ENCODE measurements at regions not wholly inside any gene's neighbourhood (a gene's known extent, or its start where the extent isn't known, plus 50 kb on each side); places are given as distances from the start of the nearest gene placed in this dataset.

DNA sequence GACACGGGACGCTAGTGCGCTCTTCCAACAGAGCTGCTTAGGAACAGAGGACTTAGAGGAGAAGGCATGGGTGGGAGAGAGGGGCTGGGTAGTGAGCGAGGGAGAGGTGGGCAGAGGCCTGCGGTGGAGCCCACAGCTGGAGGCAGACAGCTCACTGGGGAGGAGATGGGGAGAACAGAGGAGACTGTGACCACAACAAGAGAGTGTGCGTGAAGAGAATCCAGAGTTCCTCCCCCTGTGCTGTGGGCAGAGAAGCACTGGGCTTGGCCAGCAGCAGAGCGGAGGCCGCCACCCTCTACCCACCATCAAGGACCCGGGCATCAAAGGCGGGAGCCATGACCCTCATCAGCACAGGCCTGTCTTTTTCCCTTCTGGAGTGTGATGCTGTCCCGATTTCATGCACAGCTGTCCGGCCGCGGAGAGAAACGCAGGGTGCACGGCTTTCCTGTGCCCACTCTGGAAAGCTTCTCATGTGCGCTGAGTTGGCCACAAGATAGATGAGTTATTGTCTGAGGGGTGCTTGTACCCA is 228.3 kb upstream of the IRX4 start:
- H4K20me1 ChIP-seq (ENCODE audit: insufficient read depth): no peaks in the 10 kb centered on the region

DNA sequence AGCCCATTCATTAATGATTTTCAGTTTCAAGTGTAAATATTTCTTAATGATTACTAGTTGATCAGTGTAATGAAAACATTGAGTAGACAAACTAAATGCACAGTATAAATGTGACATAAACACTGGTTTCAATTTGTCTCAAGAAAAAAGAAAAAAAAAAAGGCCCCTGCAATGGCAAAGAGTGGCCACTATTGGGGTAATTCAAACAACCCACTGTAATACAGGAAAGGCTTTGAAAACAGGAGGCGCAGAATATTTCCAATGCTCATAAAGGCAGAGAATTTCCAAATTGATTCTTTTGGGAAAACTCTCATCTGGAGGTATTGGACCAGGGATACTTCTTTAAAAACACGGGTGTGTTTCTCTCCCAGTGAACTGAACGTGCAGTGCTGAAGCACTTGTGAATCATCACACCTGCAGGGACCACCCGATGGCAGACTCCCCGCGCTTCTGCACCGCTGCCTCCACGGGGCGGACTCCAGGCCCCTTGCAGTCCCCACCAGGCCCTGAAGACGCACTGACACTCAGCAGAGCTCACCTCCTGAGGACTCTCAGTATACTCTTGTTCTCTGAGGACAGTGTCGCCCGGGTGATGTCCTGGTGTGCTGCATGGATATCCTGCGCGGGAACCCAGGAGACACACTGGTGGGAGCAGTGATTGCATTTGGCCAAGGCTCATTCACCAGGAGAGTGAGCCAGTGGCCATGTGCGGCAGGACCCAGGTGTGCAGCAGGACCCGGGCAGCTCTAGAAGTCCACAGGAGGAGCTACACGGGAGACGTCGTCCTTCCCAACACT is 227.6 kb upstream of the IRX4 start:
- H4K20me1 ChIP-seq (ENCODE audit: insufficient read depth): no peaks in the 10 kb centered on the region
- no peaks in the 10 kb centered on the region for H3K9me2 ChIP-seq (ENCODE audit: insufficient read depth, low read length)
- H3K4me2 ChIP-seq (ENCODE audit: low read length): no peak overlapping the region
- no peaks in the 10 kb centered on the region for H3K79me2 ChIP-seq (replicated peaks; ENCODE audit: insufficient read depth, low read length)
- no peak overlapping the region for H3K27ac ChIP-seq (ENCODE audit: low read length)
- TF ChIP-seq, protein P1, sequence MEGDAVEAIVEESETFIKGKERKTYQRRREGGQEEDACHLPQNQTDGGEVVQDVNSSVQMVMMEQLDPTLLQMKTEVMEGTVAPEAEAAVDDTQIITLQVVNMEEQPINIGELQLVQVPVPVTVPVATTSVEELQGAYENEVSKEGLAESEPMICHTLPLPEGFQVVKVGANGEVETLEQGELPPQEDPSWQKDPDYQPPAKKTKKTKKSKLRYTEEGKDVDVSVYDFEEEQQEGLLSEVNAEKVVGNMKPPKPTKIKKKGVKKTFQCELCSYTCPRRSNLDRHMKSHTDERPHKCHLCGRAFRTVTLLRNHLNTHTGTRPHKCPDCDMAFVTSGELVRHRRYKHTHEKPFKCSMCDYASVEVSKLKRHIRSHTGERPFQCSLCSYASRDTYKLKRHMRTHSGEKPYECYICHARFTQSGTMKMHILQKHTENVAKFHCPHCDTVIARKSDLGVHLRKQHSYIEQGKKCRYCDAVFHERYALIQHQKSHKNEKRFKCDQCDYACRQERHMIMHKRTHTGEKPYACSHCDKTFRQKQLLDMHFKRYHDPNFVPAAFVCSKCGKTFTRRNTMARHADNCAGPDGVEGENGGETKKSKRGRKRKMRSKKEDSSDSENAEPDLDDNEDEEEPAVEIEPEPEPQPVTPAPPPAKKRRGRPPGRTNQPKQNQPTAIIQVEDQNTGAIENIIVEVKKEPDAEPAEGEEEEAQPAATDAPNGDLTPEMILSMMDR (IDR thresholded peaks at IDR 0.05; ENCODE audit: poor library complexity, severe bottlenecking): no peak
- TF ChIP-seq, protein P2, sequence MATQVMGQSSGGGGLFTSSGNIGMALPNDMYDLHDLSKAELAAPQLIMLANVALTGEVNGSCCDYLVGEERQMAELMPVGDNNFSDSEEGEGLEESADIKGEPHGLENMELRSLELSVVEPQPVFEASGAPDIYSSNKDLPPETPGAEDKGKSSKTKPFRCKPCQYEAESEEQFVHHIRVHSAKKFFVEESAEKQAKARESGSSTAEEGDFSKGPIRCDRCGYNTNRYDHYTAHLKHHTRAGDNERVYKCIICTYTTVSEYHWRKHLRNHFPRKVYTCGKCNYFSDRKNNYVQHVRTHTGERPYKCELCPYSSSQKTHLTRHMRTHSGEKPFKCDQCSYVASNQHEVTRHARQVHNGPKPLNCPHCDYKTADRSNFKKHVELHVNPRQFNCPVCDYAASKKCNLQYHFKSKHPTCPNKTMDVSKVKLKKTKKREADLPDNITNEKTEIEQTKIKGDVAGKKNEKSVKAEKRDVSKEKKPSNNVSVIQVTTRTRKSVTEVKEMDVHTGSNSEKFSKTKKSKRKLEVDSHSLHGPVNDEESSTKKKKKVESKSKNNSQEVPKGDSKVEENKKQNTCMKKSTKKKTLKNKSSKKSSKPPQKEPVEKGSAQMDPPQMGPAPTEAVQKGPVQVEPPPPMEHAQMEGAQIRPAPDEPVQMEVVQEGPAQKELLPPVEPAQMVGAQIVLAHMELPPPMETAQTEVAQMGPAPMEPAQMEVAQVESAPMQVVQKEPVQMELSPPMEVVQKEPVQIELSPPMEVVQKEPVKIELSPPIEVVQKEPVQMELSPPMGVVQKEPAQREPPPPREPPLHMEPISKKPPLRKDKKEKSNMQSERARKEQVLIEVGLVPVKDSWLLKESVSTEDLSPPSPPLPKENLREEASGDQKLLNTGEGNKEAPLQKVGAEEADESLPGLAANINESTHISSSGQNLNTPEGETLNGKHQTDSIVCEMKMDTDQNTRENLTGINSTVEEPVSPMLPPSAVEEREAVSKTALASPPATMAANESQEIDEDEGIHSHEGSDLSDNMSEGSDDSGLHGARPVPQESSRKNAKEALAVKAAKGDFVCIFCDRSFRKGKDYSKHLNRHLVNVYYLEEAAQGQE (IDR thresholded peaks at IDR 0.05; ENCODE audit: borderline replicate concordance): no peak
- TF ChIP-seq RAD21 (conservative IDR thresholded peaks at IDR 0.05) (no peak), TAF1 (IDR thresholded peaks at IDR 0.05; ENCODE audit: low read depth) (no peak), POLR2AphosphoS5 (IDR thresholded peaks at IDR 0.05) (no peak), EP300 (conservative IDR thresholded peaks at IDR 0.05; ENCODE audit: poor library complexity, severe bottlenecking) (no peak), SMC3 (conservative IDR thresholded peaks at IDR 0.05; ENCODE audit: poor library complexity) (no peak), EZH2 (IDR thresholded peaks at IDR 0.05; ENCODE audit: borderline replicate concordance, insufficient read depth, low read length, poor library complexity, severe bottlenecking) (no peak), MXI1 (conservative IDR thresholded peaks at IDR 0.05; ENCODE audit: poor library complexity, severe bottlenecking) (no peak)
- H3K36me3 ChIP-seq (ENCODE audit: insufficient read depth, low read length): no peaks in the 10 kb centered on the region
- H3K9ac ChIP-seq (ENCODE audit: low read length): no peak overlapping the region
- peaks cover 5% of the 10 kb centered on the region for H3K9me3 ChIP-seq (ENCODE audit: low read length)
- H2AFZ ChIP-seq (ENCODE audit: low read depth, low read length): no peak overlapping the region
- H3K27me3 ChIP-seq (ENCODE audit: insufficient read depth, low read depth, low read length): no peaks in the 10 kb centered on the region
- H3K4me3 ChIP-seq (ENCODE audit: low read length): no peak overlapping the region
- H3F3A ChIP-seq (ENCODE audit: insufficient read depth, low read length, poor library complexity, severe bottlenecking): no peaks in the 10 kb centered on the region

More for the DNA sequence above, 228.3 kb upstream of the IRX4 start:
- no peak overlapping the region for H2AFZ ChIP-seq (ENCODE audit: low read depth, low read length)
- H3K27ac ChIP-seq (ENCODE audit: low read length): no peak overlapping the region
- no peak overlapping the region for H3K4me2 ChIP-seq (ENCODE audit: low read length)
- no peaks in the 10 kb centered on the region for H3K36me3 ChIP-seq (ENCODE audit: insufficient read depth, low read length)
- no peak overlapping the region for H3K9ac ChIP-seq (ENCODE audit: low read length)
- no peaks in the 10 kb centered on the region for H3K9me2 ChIP-seq (ENCODE audit: insufficient read depth, low read length)
- H3F3A ChIP-seq (ENCODE audit: insufficient read depth, low read length, poor library complexity, severe bottlenecking): no peaks in the 10 kb centered on the region
- TF ChIP-seq MXI1 (conservative IDR thresholded peaks at IDR 0.05; ENCODE audit: poor library complexity, severe bottlenecking) (no peak), SMC3 (conservative IDR thresholded peaks at IDR 0.05; ENCODE audit: poor library complexity) (no peak), RAD21 (conservative IDR thresholded peaks at IDR 0.05) (no peak), TAF1 (IDR thresholded peaks at IDR 0.05; ENCODE audit: low read depth) (no peak), POLR2AphosphoS5 (IDR thresholded peaks at IDR 0.05) (no peak), EP300 (conservative IDR thresholded peaks at IDR 0.05; ENCODE audit: poor library complexity, severe bottlenecking) (no peak), EZH2 (IDR thresholded peaks at IDR 0.05; ENCODE audit: borderline replicate concordance, insufficient read depth, low read length, poor library complexity, severe bottlenecking) (no peak)
- TF ChIP-seq, protein P1 (IDR thresholded peaks at IDR 0.05; ENCODE audit: poor library complexity, severe bottlenecking): no peak
- TF ChIP-seq, protein P2 (IDR thresholded peaks at IDR 0.05; ENCODE audit: borderline replicate concordance): no peak
- peaks cover 5% of the 10 kb centered on the region for H3K9me3 ChIP-seq (ENCODE audit: low read length)
- H3K4me3 ChIP-seq (ENCODE audit: low read length): no peak overlapping the region
- no peaks in the 10 kb centered on the region for H3K79me2 ChIP-seq (replicated peaks; ENCODE audit: insufficient read depth, low read length)
- H3K27me3 ChIP-seq (ENCODE audit: insufficient read depth, low read depth, low read length): no peaks in the 10 kb centered on the region

All from neural cell (in vitro differentiated cells).